ENCODE measurements at regions not wholly inside any gene's neighbourhood (a gene's known extent, or its start where the extent isn't known, plus 50 kb on each side); places are given as distances from the start of the nearest gene placed in this dataset.

- Mint-ChIP-seq H3K9me3 (peaks cover 0 to 6% (median 0%) of the 10 kb centered on the region in 7 donors), H3K4me1 (no peaks in the 10 kb centered on the region)
- no CpG with 5 or more reads among the region's 7 CpGs for WGBS (ENCODE audit: insufficient coverage)
These were observed 51.6 kb upstream of the CNTLN start for GRCh38 chr9:17083258-17083657.

GRCh38 chr9:17082343-17083064 is 52.3 kb upstream of the CNTLN start:
- H3K9me3 Mint-ChIP-seq = peaks cover 0 to 6% (median 0%) of the 10 kb centered on the region in 7 donors
- H3K27ac Mint-ChIP-seq = no peak overlapping the region
- no peak for TF ChIP-seq CTCF (IDR thresholded peaks at IDR 0.05)
- H3K4me1 Mint-ChIP-seq = no peaks in the 10 kb centered on the region
- Histone ChIP-seq H3K9me3 (replicated peaks in 1 of 2; ENCODE audit: control insufficient read depth in 1 of 2, insufficient read depth in 1 of 2, low read length in 2 of 2) (no peaks in the 10 kb centered on the region), H3K79me2 (ENCODE audit: insufficient read depth, low read length) (no peaks in the 10 kb centered on the region), H3K9ac (ENCODE audit: insufficient read depth, low read length, poor library complexity, severe bottlenecking) (no peak overlapping the region), H3K4me2 (replicated peaks; ENCODE audit: extremely low read depth, low read length, poor library complexity, severe bottlenecking) (no peak overlapping the region), H3K4me1 (ENCODE audit: control insufficient read depth in 1 of 2, insufficient read depth in 2 of 2, low read length in 2 of 2) (no peaks in the 10 kb centered on the region), H4K20me1 (ENCODE audit: insufficient read depth, low read length) (no peaks in the 10 kb centered on the region), H3K27me3 (ENCODE audit: control insufficient read depth in 2 of 2, insufficient read depth in 2 of 2, low read length in 2 of 2) (no peaks in the 10 kb centered on the region), H3K27ac (ENCODE audit: low read depth in 1 of 2, low read length in 2 of 2) (no peak overlapping the region), H3K4me3 (replicated peaks in 1 of 3; ENCODE audit: low read depth in 2 of 3, low read length in 3 of 3) (no peak overlapping the region), H2AFZ (ENCODE audit: insufficient read depth, low read depth, low read length, poor library complexity, severe bottlenecking) (no peak overlapping the region), H3K36me3 (replicated peaks in 1 of 2; ENCODE audit: control insufficient read depth in 1 of 2, insufficient read depth in 2 of 2, low read length in 2 of 2) (no peaks in the 10 kb centered on the region)
- 88% methylated on average over 3 of the region's 5 CpGs for WGBS (ENCODE audit: insufficient coverage)
- H3K27me3 Mint-ChIP-seq (ENCODE audit: low read depth in 3 of 3) = peaks cover 2 to 5% (median 4%) of the 10 kb centered on the region in 3 donors
- DNase-seq = no peak
- H3K36me3 Mint-ChIP-seq = no peaks in the 10 kb centered on the region
- H3K4me3 Mint-ChIP-seq = no peak overlapping the region
- intact Hi-C loops (cut with micrococcal nuclease) = no loop called here

More at GRCh38 chr9:17083258-17083657, 51.6 kb upstream of the CNTLN start:
- no peaks in the 10 kb centered on the region for H4K20me1 ChIP-seq (ENCODE audit: insufficient read depth, low read length)
- no peaks in the 10 kb centered on the region for H3K79me2 ChIP-seq (ENCODE audit: insufficient read depth, low read length)
- intact Hi-C loops (cut with micrococcal nuclease) = no loop called here
- Mint-ChIP-seq H3K27ac (no peak overlapping the region), H3K4me3 (no peak overlapping the region), H3K27me3 (ENCODE audit: low read depth in 3 of 3) (peaks cover 2 to 5% (median 4%) of the 10 kb centered on the region in 3 donors), H3K36me3 (no peaks in the 10 kb centered on the region)
- no peak overlapping the region for H3K27ac ChIP-seq (ENCODE audit: low read depth in 1 of 2, low read length in 2 of 2)
- no peaks in the 10 kb centered on the region for H3K36me3 ChIP-seq (replicated peaks in 1 of 2; ENCODE audit: control insufficient read depth in 1 of 2, insufficient read depth in 2 of 2, low read length in 2 of 2)
- H3K9ac ChIP-seq (ENCODE audit: insufficient read depth, low read length, poor library complexity, severe bottlenecking) = no peak overlapping the region
- no peak for DNase-seq
- no peaks in the 10 kb centered on the region for H3K9me3 ChIP-seq (replicated peaks in 1 of 2; ENCODE audit: control insufficient read depth in 1 of 2, insufficient read depth in 1 of 2, low read length in 2 of 2)
- no peaks in the 10 kb centered on the region for H3K4me1 ChIP-seq (ENCODE audit: control insufficient read depth in 1 of 2, insufficient read depth in 2 of 2, low read length in 2 of 2)
- no peak overlapping the region for H3K4me2 ChIP-seq (replicated peaks; ENCODE audit: extremely low read depth, low read length, poor library complexity, severe bottlenecking)
- TF ChIP-seq CTCF (IDR thresholded peaks at IDR 0.05) = no peak
- no peaks in the 10 kb centered on the region for H3K27me3 ChIP-seq (ENCODE audit: control insufficient read depth in 2 of 2, insufficient read depth in 2 of 2, low read length in 2 of 2)
- no peak overlapping the region for H2AFZ ChIP-seq (ENCODE audit: insufficient read depth, low read depth, low read length, poor library complexity, severe bottlenecking)
- H3K4me3 ChIP-seq (replicated peaks in 1 of 3; ENCODE audit: low read depth in 2 of 3, low read length in 3 of 3) = no peak overlapping the region

Data from CD14-positive monocyte (primary cell).